ENCODE measurements at regions not wholly inside any gene's neighbourhood (a gene's known extent, or its start where the extent isn't known, plus 50 kb on each side); places are given as distances from the start of the nearest gene placed in this dataset.

GRCh38 chr2:62447411-62447810 lies 58.6 kb downstream of the TMEM17 start:
- DNase-seq, result no peak

GRCh38 chr2:62446491-62446890 lies 59.5 kb downstream of the TMEM17 start:
- DNase-seq, result no peak

GRCh38 chr2:62443886-62444285 lies 62.1 kb downstream of the TMEM17 start:
- no peak for DNase-seq

- DNase-seq, result no peak
Measured at GRCh38 chr2:62443471-62443870, 62.5 kb downstream of the TMEM17 start.

GRCh38 chr2:62441824-62442223 lies 64.2 kb downstream of the TMEM17 start:
- no peak for DNase-seq

GRCh38 chr2:62441421-62441820 lies 64.6 kb downstream of the TMEM17 start:
- no peak for DNase-seq

- DNase-seq, result no peak
Measured at GRCh38 chr2:62440281-62440946, 65.6 kb downstream of the TMEM17 start.

- DNase-seq, result no peak
Measured at GRCh38 chr2:62439425-62439824, 66.6 kb downstream of the TMEM17 start.

- no peak for DNase-seq
Measured at GRCh38 chr2:62437785-62438184, 68.2 kb downstream of the TMEM17 start.

GRCh38 chr2:62435720-62436119 lies 70.3 kb downstream of the TMEM17 start:
- no peak for DNase-seq

GRCh38 chr2:62432407-62432806 lies 73.6 kb downstream of the TMEM17 start:
- DNase-seq, result no peak

GRCh38 chr2:62431512-62431911 lies 74.5 kb downstream of the TMEM17 start:
- no peak for DNase-seq

- DNase-seq, result no peak
Measured at GRCh38 chr2:62430146-62430545, 75.8 kb downstream of the TMEM17 start.

- no peak for DNase-seq
Measured at GRCh38 chr2:62427146-62427545, 78.8 kb downstream of the TMEM17 start.

GRCh38 chr2:62426154-62426912 lies 79.7 kb downstream of the TMEM17 start:
- DNase-seq, result no peak

- DNase-seq, result no peak
Measured at GRCh38 chr2:62425684-62426083, 80.3 kb downstream of the TMEM17 start.

- DNase-seq, result no peak
Measured at GRCh38 chr2:62424899-62425298, 81.1 kb downstream of the TMEM17 start.

GRCh38 chr2:62423883-62424458 lies 82.0 kb downstream of the TMEM17 start:
- no peak for DNase-seq

GRCh38 chr2:62423235-62423634 lies 82.8 kb downstream of the TMEM17 start:
- DNase-seq, result no peak

- no peak for DNase-seq
Measured at GRCh38 chr2:62415518-62415917, 90.5 kb downstream of the TMEM17 start.

GRCh38 chr2:62415019-62415431 lies 91.0 kb downstream of the TMEM17 start:
- DNase-seq, result no peak

GRCh38 chr2:62413116-62413663 lies 92.8 kb downstream of the TMEM17 start:
- DNase-seq, result no peak

- DNase-seq, result no peak
Measured at GRCh38 chr2:62412347-62412742, 93.7 kb downstream of the TMEM17 start.

- no peak for DNase-seq
Measured at GRCh38 chr2:62410926-62411456, 95.0 kb downstream of the TMEM17 start.

All from SHP77 treated with DMSO at 0.1 percent for 48 hours (cell line).